Erythroblast (primary cell): ENCODE measurements at regions not wholly inside any gene's neighbourhood (a gene's known extent, or its start where the extent isn't known, plus 50 kb on each side); places are given as distances from the start of the nearest gene placed in this dataset.

ENCODE experiments used
- GATA1 ChIP-seq: IDR thresholded peaks from 2 replicates; pipeline ENCODE4 v1.6.1; 2011; ENCODE audit warnings: low read depth, mild to moderate bottlenecking, control low read depth, low read length, moderate library complexity
- POLR2A ChIP-seq: IDR thresholded peaks from 2 replicates; pipeline ENCODE4 v1.6.1; 2011; ENCODE audit warnings: mild to moderate bottlenecking, low read length

DNA sequence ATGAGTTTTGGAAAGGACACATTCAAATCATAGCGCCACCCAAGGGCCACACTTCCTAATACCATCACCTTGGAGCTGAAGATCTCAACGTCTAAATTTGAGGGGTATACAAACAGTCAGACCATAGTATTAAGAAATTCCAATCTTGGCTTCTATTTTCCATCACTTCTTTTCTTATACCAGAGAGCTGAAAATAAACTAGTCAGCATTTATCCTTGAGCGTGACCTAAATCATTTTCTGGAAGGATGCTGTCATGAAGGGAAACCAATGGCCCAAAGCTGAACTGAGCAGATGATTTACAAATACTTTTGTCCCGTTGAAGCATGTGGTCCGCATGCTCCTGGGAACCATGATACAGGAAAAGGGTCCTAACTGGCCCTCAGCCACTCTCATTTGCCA, 921.9 kb downstream of the CCSER2 start:
- no peak for TF ChIP-seq POLR2A
- TF ChIP-seq GATA1, result no peak
